ENCODE measurements at regions not wholly inside any gene's neighbourhood (a gene's known extent, or its start where the extent isn't known, plus 50 kb on each side); places are given as distances from the start of the nearest gene placed in this dataset.

DNA sequence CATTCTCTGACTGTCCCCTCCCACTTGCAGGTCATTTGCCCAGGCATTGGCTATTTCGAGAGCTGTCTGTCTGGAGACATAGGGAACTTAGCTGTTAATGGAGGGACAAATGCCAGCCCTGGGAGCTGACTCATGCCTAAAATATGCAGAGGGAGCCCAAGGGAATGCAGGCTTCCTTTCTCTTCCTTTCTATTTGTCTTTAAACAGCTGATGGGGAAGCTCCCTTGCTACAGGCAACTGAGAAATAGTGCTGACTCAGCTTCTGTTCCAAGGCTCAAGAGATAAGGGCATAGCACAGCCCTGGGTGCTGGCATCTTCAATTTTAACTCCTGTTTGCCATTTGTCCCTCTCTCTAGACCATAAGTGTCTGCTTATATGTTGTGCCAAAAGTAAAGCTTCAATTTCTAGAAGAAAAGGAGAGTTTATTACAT is 82.7 kb upstream of the C1GALT1 start:
- 8% methylated on average over 1 of the region's 1 CpG for WGBS (ENCODE audit: low lambda C conversion rate, missing lambda C conversion rate)
- Histone ChIP-seq H4K20me1 (ENCODE audit: insufficient read depth, poor library complexity, severe bottlenecking) (no peaks in the 10 kb centered on the region), H3K36me3 (replicated peaks; ENCODE audit: insufficient read depth, low read depth) (no peaks in the 10 kb centered on the region), H3K27me3 (no peaks in the 10 kb centered on the region), H3K9me2 (replicated peaks; ENCODE audit: insufficient read depth) (no peaks in the 10 kb centered on the region), H3K9me3 (ENCODE audit: low read depth) (no peaks in the 10 kb centered on the region), H3K79me2 (no peaks in the 10 kb centered on the region), H2AFZ (no peak overlapping the region), H3K4me3 (no peak overlapping the region), H3K4me2 (peak overlapping the region; percentile 15), H3K4me1 (ENCODE audit: insufficient read depth) (peaks cover 13% of the 10 kb centered on the region), H3K27ac (peak overlapping the region; percentile 18)
- TF ChIP-seq, protein P1, sequence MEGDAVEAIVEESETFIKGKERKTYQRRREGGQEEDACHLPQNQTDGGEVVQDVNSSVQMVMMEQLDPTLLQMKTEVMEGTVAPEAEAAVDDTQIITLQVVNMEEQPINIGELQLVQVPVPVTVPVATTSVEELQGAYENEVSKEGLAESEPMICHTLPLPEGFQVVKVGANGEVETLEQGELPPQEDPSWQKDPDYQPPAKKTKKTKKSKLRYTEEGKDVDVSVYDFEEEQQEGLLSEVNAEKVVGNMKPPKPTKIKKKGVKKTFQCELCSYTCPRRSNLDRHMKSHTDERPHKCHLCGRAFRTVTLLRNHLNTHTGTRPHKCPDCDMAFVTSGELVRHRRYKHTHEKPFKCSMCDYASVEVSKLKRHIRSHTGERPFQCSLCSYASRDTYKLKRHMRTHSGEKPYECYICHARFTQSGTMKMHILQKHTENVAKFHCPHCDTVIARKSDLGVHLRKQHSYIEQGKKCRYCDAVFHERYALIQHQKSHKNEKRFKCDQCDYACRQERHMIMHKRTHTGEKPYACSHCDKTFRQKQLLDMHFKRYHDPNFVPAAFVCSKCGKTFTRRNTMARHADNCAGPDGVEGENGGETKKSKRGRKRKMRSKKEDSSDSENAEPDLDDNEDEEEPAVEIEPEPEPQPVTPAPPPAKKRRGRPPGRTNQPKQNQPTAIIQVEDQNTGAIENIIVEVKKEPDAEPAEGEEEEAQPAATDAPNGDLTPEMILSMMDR (IDR thresholded peaks at IDR 0.05; ENCODE audit: poor library complexity): no peak
- TF ChIP-seq EZH2 (IDR thresholded peaks at IDR 0.05; ENCODE audit: borderline replicate concordance) (no peak), EZH2phosphoT487 (IDR thresholded peaks at IDR 0.05; ENCODE audit: low read depth, severe bottlenecking, unreplicated experiment) (no peak)
- peak; percentile 92 for DNase-seq (ENCODE audit: low spot score)

DNA sequence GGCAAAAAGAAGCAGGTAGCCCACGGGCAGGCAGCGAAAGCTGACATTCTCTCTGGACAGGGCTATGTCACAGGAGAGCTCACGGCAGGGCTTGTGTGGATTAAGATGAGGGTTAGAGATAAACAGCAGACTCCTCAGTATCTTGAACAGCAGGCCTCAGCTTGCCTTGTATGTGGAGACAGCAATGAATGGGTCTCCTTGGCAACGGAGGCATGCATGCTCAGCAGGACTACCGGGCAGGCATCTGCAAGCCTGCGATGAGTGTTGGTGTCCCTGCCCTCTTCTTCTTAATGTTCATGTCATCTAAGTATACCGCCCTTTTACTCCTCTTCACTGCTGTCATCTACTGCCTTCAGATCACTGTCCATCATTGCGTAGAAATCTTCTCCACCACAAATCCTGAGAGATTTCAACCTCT is 81.9 kb upstream of the C1GALT1 start:
- no peaks in the 10 kb centered on the region for H3K27me3 ChIP-seq
- H3K36me3 ChIP-seq (replicated peaks; ENCODE audit: insufficient read depth, low read depth): no peaks in the 10 kb centered on the region
- no peaks in the 10 kb centered on the region for H4K20me1 ChIP-seq (ENCODE audit: insufficient read depth, poor library complexity, severe bottlenecking)
- no peak overlapping the region for H2AFZ ChIP-seq
- peak overlapping the region; percentile 3 for H3K27ac ChIP-seq
- H3K9me2 ChIP-seq (replicated peaks; ENCODE audit: insufficient read depth): no peaks in the 10 kb centered on the region
- H3K4me3 ChIP-seq: no peak overlapping the region
- no peaks in the 10 kb centered on the region for H3K79me2 ChIP-seq
- no peaks in the 10 kb centered on the region for H3K9me3 ChIP-seq (ENCODE audit: low read depth)
- H3K4me2 ChIP-seq: no peak overlapping the region
- TF ChIP-seq, protein P1 (IDR thresholded peaks at IDR 0.05; ENCODE audit: poor library complexity): no peak
- TF ChIP-seq EZH2phosphoT487 (IDR thresholded peaks at IDR 0.05; ENCODE audit: low read depth, severe bottlenecking, unreplicated experiment) (no peak), EZH2 (IDR thresholded peaks at IDR 0.05; ENCODE audit: borderline replicate concordance) (no peak)
- DNase-seq (ENCODE audit: low spot score): peak; percentile 40
- 32% methylated on average over 8 of the region's 8 CpGs for WGBS (ENCODE audit: low lambda C conversion rate, missing lambda C conversion rate)
- H3K4me1 ChIP-seq (ENCODE audit: insufficient read depth): peaks cover 13% of the 10 kb centered on the region

- Histone ChIP-seq H3K79me2 (no peaks in the 10 kb centered on the region), H3K4me1 (ENCODE audit: insufficient read depth) (peaks cover 13% of the 10 kb centered on the region), H3K4me3 (no peak overlapping the region), H3K27me3 (no peaks in the 10 kb centered on the region), H2AFZ (no peak overlapping the region), H3K36me3 (replicated peaks; ENCODE audit: insufficient read depth, low read depth) (no peaks in the 10 kb centered on the region), H3K27ac (no peak overlapping the region), H3K9me2 (replicated peaks; ENCODE audit: insufficient read depth) (no peaks in the 10 kb centered on the region), H4K20me1 (ENCODE audit: insufficient read depth, poor library complexity, severe bottlenecking) (no peaks in the 10 kb centered on the region), H3K9me3 (ENCODE audit: low read depth) (no peaks in the 10 kb centered on the region), H3K4me2 (no peak overlapping the region)
- DNase-seq (ENCODE audit: low spot score): no peak
- WGBS (ENCODE audit: low lambda C conversion rate, missing lambda C conversion rate): 87% methylated on average over 12 of the region's 12 CpGs
- TF ChIP-seq EZH2phosphoT487 (IDR thresholded peaks at IDR 0.05; ENCODE audit: low read depth, severe bottlenecking, unreplicated experiment) (no peak), EZH2 (IDR thresholded peaks at IDR 0.05; ENCODE audit: borderline replicate concordance) (no peak)
- TF ChIP-seq, protein P1 (IDR thresholded peaks at IDR 0.05; ENCODE audit: poor library complexity): no peak
Observed at GRCh38 chr7:7102906-7103305, 79.4 kb upstream of the C1GALT1 start.
